Activated CD4-positive, alpha-beta T cell treated with anti-CD3 and anti-CD28 coated beads for 4 hours (primary cell): ENCODE measurements at regions not wholly inside any gene's neighbourhood (a gene's known extent, or its start where the extent isn't known, plus 50 kb on each side); places are given as distances from the start of the nearest gene placed in this dataset.

ENCODE experiments used
- DNase-seq, 2 donors: peaks; one replicate each; pipeline ENCODE4 v3.0.0-alpha.2; 2020

- DNase-seq: no peak
These were observed 143.3 kb downstream of the RRAGC start for GRCh38 chr1:38716229-38716628.

GRCh38 chr1:38715415-38715814 lies 144.2 kb downstream of the RRAGC start:
- no peak for DNase-seq

- no peak for DNase-seq
These were observed 147.5 kb downstream of the RRAGC start for GRCh38 chr1:38712046-38712445.

GRCh38 chr1:38708701-38709258 lies 150.8 kb downstream of the RRAGC start:
- DNase-seq: no peak

DNA sequence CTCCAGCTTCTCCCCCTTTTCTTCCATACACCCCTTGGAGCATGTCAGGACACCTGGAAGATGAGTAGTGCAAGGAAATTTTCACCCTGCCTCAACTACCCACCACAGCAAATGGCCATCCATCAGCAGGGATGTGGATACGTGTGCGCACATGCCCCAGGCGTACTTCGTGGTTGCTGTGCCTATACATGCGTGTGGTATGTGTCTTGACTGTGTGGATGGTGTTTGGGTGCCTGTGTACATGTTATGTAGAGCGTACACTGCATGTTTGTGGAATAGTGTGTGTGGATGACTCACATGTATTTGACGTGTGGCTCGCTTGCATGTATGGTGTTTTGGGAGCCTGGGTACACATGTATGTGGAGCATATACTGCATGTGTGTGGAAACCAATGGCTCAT lies 158.5 kb downstream of the RRAGC start:
- no peak for DNase-seq

DNA sequence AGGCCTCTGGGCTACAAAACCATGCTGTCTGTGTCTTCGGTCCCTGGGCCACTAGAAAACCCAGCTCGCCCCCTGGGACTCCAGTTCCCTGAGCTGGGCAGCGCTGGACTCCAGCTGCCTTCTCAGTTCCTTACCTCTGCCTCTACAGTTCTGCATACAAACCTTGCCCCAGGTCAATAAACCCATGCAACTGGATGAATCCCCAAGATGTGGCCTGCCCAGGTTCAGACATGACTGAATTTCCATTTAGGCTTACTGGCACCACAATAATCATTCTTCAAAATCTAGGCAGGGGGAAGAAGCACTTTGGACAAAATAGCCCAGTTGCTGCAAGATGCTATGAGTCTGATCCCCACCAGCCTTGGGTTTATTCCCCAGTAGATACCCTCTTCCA lies 159.5 kb downstream of the RRAGC start:
- DNase-seq: no peak

- DNase-seq: no peak
These were observed 160.1 kb downstream of the RRAGC start for GRCh38 chr1:38699330-38700076.

DNA sequence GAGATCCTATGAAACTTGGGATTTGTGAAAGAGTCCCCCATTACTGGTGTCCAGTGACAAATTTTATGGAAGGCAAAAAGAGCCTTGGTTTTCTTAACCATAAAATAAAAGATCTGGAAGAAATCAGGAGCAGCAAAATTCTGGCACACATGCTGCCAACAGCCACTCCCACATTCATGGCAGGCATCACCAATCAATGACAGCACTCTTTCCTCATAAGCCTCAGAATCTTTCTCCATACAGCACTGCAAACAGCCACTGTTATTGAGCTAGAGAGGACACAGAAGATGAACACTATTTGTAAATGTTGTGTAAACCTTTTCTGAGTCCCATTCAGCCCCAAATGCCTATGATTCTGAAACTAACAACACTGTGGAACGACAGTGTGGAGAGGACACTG lies 162.2 kb downstream of the RRAGC start:
- DNase-seq: no peak

- DNase-seq: no peak
These were observed 163.2 kb downstream of the RRAGC start for GRCh38 chr1:38696371-38696770.

- no peak for DNase-seq
These were observed 165.8 kb downstream of the RRAGC start for GRCh38 chr1:38693759-38694158.

DNA sequence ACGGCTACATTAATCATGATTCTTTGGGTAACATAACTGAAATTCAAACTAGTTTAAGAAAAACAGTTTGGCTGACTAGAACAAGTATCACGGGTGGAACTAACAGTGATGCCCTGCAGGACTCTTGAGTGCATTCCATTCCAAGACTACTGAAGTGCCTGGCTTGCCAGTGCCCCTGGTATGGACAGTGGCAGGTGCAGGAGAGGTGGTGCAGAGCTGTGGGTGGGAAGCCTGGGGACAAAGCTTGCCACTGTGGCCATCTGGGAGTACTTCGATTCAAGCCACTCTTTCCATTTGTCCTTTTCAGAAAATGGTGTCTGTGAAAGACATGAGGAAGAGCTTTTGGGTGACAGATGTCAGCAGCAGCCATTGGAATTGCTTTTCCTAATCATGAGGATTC lies 166.5 kb downstream of the RRAGC start:
- DNase-seq: no peak

- no peak for DNase-seq
These were observed 168.7 kb downstream of the RRAGC start for GRCh38 chr1:38690790-38691449.

DNA sequence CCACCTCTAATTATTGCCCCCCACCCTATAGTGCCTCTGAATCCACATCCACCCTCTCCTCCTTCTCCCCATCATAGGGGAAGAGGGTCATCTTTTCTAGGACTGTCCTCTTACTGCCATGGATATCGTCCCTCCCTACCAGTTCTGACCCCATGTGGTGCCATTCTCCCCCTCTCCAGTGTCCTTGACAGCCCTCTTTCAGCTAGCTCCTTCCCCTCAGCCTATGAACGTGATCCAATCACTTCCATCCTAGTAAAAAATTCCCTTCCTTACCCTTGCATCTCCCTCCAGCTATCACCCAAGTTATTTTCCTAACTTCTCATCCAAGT lies 172.7 kb downstream of the RRAGC start:
- DNase-seq: no peak

DNA sequence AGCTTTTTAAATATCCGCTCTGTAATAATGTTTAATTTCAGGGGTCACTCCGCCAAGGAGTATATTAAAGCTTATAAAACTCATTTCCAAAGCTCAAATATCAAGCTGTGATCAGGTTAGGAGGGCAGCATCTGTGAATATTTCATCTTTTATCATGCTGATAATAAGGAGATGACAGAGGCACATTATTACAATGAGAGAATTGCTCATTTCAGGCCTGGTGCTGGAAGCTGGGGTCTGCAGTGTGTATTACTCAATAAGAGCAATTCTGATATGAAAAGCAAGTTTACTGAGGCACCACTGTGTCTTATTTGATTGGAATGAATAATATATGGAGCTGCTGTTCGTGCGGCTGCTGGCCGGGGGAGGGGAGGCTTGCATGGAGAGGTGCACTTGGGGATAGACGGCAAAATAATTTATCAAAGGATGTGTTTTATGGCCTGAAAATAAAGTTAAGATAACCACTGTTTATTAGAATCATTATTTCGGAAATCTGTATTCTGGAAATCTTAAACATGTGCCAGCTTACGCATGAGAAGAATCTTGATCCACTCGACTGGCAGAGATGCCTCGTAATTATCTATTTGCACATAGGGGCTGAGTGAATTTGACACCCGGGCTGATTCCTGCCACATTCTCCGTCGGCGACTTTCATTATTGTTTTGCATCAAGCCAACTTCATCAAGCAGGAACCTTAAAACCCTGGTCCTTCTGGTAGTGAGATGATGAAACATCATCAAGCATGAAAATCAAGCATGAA lies 173.2 kb downstream of the RRAGC start:
- no peak for DNase-seq

- no peak for DNase-seq
These were observed 174.2 kb downstream of the RRAGC start for GRCh38 chr1:38685388-38685787.

- DNase-seq: no peak
These were observed 178.6 kb downstream of the RRAGC start for GRCh38 chr1:38680801-38681510.

DNA sequence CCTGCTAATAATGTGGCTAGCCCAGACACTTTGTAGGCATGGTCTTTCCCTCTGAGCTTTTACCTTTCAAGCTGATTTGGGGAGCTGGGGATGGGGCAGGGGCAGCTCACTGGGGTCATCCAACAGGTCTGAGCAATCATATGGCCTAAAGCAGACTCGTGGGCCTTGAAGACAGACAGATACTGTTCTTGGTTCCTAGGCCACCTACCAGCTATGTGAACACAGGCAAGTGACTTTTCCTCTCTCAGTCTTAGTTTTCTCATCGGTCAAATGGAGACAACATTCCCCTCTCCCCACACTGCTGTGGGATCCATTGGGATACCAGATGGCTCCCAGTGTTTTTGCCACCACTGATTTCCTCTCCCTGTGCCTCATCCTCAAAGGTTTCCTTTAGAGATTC lies 181.8 kb downstream of the RRAGC start:
- DNase-seq: no peak

DNA sequence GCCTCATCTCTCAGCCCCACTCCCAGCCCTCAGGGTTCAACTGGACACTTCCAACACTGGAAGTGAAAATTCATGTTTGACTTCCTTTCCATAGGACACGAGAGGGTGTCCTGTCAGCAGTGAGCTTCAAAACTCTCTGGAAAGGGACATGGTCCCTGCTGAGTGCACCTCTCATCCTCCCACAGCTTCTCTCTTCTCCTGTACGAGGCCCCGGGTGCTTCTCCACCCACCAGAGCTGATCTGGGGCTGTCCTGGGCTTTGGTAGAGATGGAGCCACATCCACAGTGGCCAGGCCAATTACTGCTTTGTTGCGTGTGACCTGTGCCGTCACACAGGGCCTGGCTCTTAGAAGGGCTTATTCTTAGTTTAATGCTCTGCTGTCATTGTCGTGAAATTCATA lies 182.3 kb downstream of the RRAGC start:
- no peak for DNase-seq

DNA sequence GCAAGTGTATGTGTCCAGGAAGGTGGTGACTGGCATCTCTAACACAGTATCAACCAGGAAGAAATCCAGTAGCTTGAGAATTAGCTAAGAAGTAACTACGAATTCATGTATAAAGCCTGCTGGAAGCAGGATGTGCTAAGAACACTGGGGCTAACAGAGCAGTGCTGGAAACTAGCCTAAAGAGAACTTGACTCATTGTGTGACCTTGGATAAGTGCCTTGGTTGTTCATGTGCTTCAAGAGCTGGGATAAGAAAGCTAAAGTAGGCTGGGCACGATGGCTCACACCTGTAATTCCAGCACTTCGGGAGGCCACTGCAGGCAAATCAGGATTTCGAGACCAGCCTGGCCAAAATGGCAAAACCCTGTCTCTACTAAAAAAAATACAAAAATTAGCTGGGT lies 186.9 kb downstream of the RRAGC start:
- DNase-seq: no peak

- DNase-seq: no peak
These were observed 188.4 kb downstream of the RRAGC start for GRCh38 chr1:38671221-38671620.

DNA sequence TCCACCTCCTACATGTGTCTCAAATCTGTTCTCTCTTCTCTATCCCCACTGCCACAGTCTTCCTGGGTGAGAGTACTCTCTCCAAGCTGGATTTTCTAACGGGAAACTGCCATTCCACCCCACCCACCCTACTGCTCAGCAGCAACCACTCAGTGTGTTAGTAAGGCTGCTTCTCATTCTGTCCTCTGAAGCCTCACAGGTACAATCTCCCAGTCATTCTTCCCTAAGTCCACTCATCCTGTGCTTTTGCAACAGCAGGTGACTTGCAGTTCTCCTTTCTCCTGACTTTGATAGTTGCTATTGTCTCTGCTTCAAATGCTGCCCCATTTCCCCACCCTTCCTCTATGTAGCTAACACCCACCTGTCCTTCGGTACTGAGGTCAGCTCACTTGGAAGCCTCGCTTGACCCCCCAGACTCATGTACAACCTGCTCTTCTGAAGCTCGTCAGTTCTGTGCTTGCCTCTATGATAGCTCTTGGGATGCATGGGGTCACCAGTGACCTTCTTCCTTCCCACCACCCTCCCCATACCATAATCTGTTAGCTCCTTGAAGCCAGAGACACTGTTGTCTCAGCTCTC lies 188.9 kb downstream of the RRAGC start:
- DNase-seq: no peak

DNA sequence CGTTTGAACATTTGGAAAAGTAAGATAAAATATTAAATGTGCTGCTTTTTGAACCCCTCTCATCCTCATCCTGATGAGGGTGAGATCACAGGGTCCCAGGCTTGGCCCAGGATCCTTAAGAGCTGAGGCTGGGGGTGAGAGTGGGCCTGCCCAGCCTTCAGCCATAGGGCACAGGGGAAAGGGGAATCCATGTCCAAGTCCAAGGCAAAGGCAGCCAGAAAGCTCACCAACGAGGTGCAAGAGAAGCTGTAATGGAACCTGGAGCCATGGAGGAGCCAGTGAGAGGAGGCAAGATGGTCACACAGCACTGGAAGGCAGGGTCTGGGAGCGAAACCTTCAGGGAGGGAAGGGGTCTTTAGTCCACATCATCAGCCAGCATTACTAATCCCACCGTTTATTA lies 191.9 kb downstream of the RRAGC start:
- DNase-seq: no peak

GRCh38 chr1:38662126-38662525 lies 197.4 kb downstream of the RRAGC start:
- DNase-seq: no peak
